Common myeloid progenitor, CD34-positive (primary cell): ENCODE measurements at regions not wholly inside any gene's neighbourhood (a gene's known extent, or its start where the extent isn't known, plus 50 kb on each side); places are given as distances from the start of the nearest gene placed in this dataset.

Source experiments
- CTCF ChIA-PET: fragments of 350-600 bp; sonication (Branson Sonifier 250); formaldehyde crosslinking; loops from one replicate; lab custom pipeline; 2021; ENCODE audit warnings: antibody characterized with exemption; lab: Charles Lee
- POLR2A ChIA-PET: fragments of 350-600 bp; sonication (Branson Sonifier 250); formaldehyde crosslinking; loops from one replicate; lab custom pipeline; 2021; ENCODE audit warnings: antibody characterized with exemption; lab: Charles Lee
- DNase-seq, 3 donors: peaks; one replicate each; pipeline versions ENCODE4 v3.0.0 to v3.0.0-alpha.2; 2013
- H3K27ac ChIP-seq, 2 experiments: 1 replicate in 1 of 2; 2 replicates in 1 of 2; pipeline ENCODE4 v1.7.0; 2013; ENCODE audit warnings: inconsistent platforms in 2 of 2, low read length in 2 of 2, mild to moderate bottlenecking in 2 of 2, low read depth in 1 of 2, moderate library complexity in 1 of 2; ENCODE audit not compliant: severe bottlenecking in 2 of 2, insufficient read depth in 1 of 2, poor library complexity in 1 of 2
- H3K27me3 ChIP-seq, 5 experiments: replicated peaks in 2 of 5; 1 replicate in 3 of 5; 2 replicates in 2 of 5; pipeline versions ENCODE4 v1.6.1 to v1.7.0; 2013; ENCODE audit warnings: low read length in 4 of 5, mild to moderate bottlenecking in 2 of 5, moderate library complexity in 2 of 5, inconsistent platforms in 1 of 5; ENCODE audit not compliant: insufficient read depth in 5 of 5, control insufficient read depth in 4 of 5
- H3K36me3 ChIP-seq, 4 experiments: 1 replicate in 2 of 4; 2 replicates in 2 of 4; pipeline versions ENCODE4 v1.6.1 to v1.7.0; 2013; ENCODE audit warnings: low read length in 3 of 4, control low read depth in 1 of 4, mild to moderate bottlenecking in 1 of 4; ENCODE audit not compliant: control insufficient read depth in 4 of 4, insufficient read depth in 4 of 4
- H3K4me1 ChIP-seq, 4 experiments: 1 replicate in 3 of 4; 2 replicates in 1 of 4; pipeline versions ENCODE4 v1.6.1 to v1.7.1; 2013; ENCODE audit warnings: low read length in 3 of 4, mild to moderate bottlenecking in 3 of 4, control low read depth in 1 of 4, inconsistent platforms in 1 of 4, moderate library complexity in 1 of 4; ENCODE audit not compliant: control insufficient read depth in 4 of 4, insufficient read depth in 4 of 4; ENCODE audit errors: control extremely low read depth in 1 of 4
- H3K4me3 ChIP-seq, 7 experiments: 1 replicate in 4 of 7; 2 replicates in 3 of 7; pipeline versions ENCODE4 v1.5.1 to v1.7.0; 2013; ENCODE audit warnings: mild to moderate bottlenecking in 7 of 7, low read length in 6 of 7, moderate library complexity in 6 of 7, inconsistent platforms in 2 of 7, low read depth in 2 of 7, control low read depth in 1 of 7; ENCODE audit not compliant: insufficient read depth in 4 of 7, control insufficient read depth in 1 of 7; ENCODE audit errors: extremely low read depth in 1 of 7
- H3K9me3 ChIP-seq, 5 experiments: 1 replicate in 4 of 5; 2 replicates in 1 of 5; pipeline versions ENCODE4 v1.6.1 to v1.7.1; 2013; ENCODE audit warnings: low read length in 4 of 5, mild to moderate bottlenecking in 2 of 5, inconsistent platforms in 1 of 5, low read depth in 1 of 5, moderate library complexity in 1 of 5; ENCODE audit not compliant: control insufficient read depth in 4 of 5, insufficient read depth in 2 of 5; ENCODE audit errors: control extremely low read depth in 1 of 5
- WGBS: methylation state at CpG from one replicate; pipeline ENCODE4 v1.1.5; 2013; ENCODE audit not compliant: insufficient coverage; 5-methylcytosine and 5-hydroxymethylcytosine counted together

DNA sequence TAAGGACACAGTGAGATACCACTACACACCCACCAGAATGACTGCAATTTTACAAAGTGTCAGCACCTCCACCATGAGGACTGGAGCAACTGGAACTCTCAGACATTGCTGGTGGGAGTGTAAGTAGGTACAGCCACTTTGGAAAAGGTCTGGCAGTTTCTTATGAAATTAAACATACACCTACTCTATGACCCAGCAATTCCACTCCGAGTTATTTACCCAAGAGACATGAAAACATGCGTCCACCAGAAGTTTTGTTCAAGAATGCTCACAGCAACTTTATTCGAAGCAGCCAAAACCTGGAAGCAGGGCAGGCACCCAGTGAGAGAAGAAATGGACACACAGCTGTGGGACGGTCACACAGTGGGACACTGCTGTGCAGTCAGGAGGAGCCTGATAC, 384.0 kb downstream of the SOX9 start:
- Histone ChIP-seq H3K4me1 (no peaks in the 10 kb centered on the region), H3K36me3 (no peaks in the 10 kb centered on the region), H3K27me3 (peaks cover 0 to 24% (median 0%) of the 10 kb centered on the region in 5 experiments), H3K9me3 (peaks cover 0 to 3% (median 0%) of the 10 kb centered on the region in 5 experiments), H3K27ac (no peak overlapping the region), H3K4me3 (no peak overlapping the region)
- 98% methylated on average over 4 of the region's 4 CpGs for WGBS
- ChIA-PET POLR2A (no interaction called here), CTCF (no interaction called here)
- no peak for DNase-seq

DNA sequence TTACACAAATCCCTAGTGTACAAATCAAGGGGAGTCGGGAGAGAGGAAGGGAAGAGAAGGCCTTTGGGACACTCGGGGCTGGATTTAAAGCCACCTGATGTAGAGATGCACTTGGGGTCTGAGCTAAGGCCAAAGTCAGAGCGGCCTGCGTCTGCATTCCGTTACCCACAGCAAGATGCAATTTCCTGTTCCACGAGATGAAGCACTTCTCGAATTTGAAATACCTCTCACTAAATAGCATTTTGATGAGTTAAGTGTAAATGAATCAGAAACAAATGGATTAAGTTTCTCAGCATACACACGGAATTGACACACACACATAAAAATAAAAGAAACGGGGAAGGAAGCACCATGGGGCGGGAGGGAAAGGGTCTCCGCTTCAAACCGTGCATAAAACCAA, 386.0 kb downstream of the SOX9 start:
- no peak for DNase-seq
- 100% methylated on average over 1 of the region's 12 CpGs for WGBS
- peaks cover 0 to 3% (median 0%) of the 10 kb centered on the region in 5 experiments for H3K9me3 ChIP-seq
- no peak overlapping the region for H3K27ac ChIP-seq
- peaks cover 0 to 16% (median 2%) of the 10 kb centered on the region in 5 experiments for H3K27me3 ChIP-seq
- H3K36me3 ChIP-seq, result no peaks in the 10 kb centered on the region
- POLR2A ChIA-PET, result no interaction called here
- H3K4me1 ChIP-seq, result no peaks in the 10 kb centered on the region
- CTCF ChIA-PET, result no interaction called here
- no peak overlapping the region for H3K4me3 ChIP-seq

- no peak for DNase-seq
Measured at GRCh38 chr17:72507370-72507769, 386.6 kb downstream of the SOX9 start.

GRCh38 chr17:72510351-72511016, 389.7 kb downstream of the SOX9 start:
- no peak for DNase-seq
- Histone ChIP-seq H3K4me3 (no peak overlapping the region), H3K36me3 (no peaks in the 10 kb centered on the region), H3K4me1 (no peaks in the 10 kb centered on the region), H3K27ac (no peak overlapping the region), H3K9me3 (no peaks in the 10 kb centered on the region), H3K27me3 (peaks cover 0 to 8% (median 4%) of the 10 kb centered on the region in 5 experiments)
- ChIA-PET POLR2A (no interaction called here), CTCF (no interaction called here)
- no CpG with 5 or more reads among the region's 3 CpGs for WGBS

More at GRCh38 chr17:72507370-72507769, 386.6 kb downstream of the SOX9 start:
- Histone ChIP-seq H3K4me3 (no peak overlapping the region), H3K27me3 (peaks cover 0 to 15% (median 2%) of the 10 kb centered on the region in 5 experiments), H3K36me3 (no peaks in the 10 kb centered on the region), H3K9me3 (peaks cover 0 to 3% (median 0%) of the 10 kb centered on the region in 5 experiments), H3K27ac (no peak overlapping the region), H3K4me1 (no peaks in the 10 kb centered on the region)
- CTCF ChIA-PET, result no interaction called here
- 84% methylated on average over 7 of the region's 7 CpGs for WGBS
- POLR2A ChIA-PET, result no interaction called here

DNA sequence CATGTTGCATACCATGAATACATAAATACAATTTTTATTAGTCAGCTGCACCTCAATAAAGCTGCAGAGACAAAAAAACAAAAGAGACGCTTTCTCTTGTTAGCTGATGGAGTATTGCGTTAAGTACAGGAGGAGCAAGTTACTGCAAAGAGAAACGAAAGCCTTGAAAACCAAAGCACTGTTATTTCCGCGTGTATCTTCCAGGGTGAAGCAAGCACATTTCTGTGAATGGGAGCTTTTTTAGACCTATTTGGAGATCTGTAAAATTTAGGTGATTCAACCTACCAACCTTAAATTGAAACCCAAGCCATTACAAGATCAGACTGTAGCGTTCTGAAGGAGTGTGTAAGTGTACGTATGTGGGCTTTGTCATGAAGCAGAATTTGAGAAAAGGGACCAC, 390.4 kb downstream of the SOX9 start:
- POLR2A ChIA-PET, result no interaction called here
- H3K27ac ChIP-seq, result no peak overlapping the region
- no peaks in the 10 kb centered on the region for H3K9me3 ChIP-seq
- 100% methylated on average over 5 of the region's 7 CpGs for WGBS
- no peaks in the 10 kb centered on the region for H3K36me3 ChIP-seq
- no peak for DNase-seq
- CTCF ChIA-PET, result no interaction called here
- no peak overlapping the region for H3K4me3 ChIP-seq
- no peaks in the 10 kb centered on the region for H3K4me1 ChIP-seq
- peaks cover 0 to 8% (median 6%) of the 10 kb centered on the region in 5 experiments for H3K27me3 ChIP-seq

DNA sequence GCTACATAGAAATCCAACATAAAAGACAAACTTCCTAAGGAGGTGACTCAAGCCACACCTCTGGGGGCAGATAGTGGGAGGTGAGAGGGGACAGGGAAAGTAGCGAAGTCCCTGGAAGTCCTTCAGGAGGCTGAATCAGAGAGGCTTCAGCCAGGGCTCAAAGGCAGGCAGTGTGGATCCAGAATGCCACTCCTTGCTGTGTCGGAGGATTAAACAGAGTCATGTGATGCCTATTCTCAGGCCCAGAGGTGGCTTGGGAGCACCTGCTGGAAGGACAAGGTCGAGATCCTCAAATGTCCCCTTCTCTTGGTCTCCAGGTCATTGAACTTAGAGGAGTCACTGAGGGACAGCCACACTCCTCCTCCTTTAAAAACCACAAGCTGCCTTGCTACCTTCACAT, 391.1 kb downstream of the SOX9 start:
- Histone ChIP-seq H3K27me3 (peaks cover 0 to 13% (median 6%) of the 10 kb centered on the region in 5 experiments), H3K27ac (no peak overlapping the region), H3K36me3 (no peaks in the 10 kb centered on the region), H3K4me1 (no peaks in the 10 kb centered on the region), H3K4me3 (no peak overlapping the region), H3K9me3 (no peaks in the 10 kb centered on the region)
- no peak for DNase-seq
- CTCF ChIA-PET, result no interaction called here
- WGBS, result 90% methylated on average over 3 of the region's 3 CpGs
- POLR2A ChIA-PET, result no interaction called here

GRCh38 chr17:72512649-72513556, 392.1 kb downstream of the SOX9 start:
- CTCF ChIA-PET, result no interaction called here
- Histone ChIP-seq H3K4me3 (no peak overlapping the region), H3K27ac (no peak overlapping the region), H3K9me3 (no peaks in the 10 kb centered on the region), H3K36me3 (no peaks in the 10 kb centered on the region), H3K27me3 (peaks cover under 1 to 19% (median 6%) of the 10 kb centered on the region in 5 experiments), H3K4me1 (no peaks in the 10 kb centered on the region)
- POLR2A ChIA-PET, result no interaction called here
- 77% methylated on average over 4 of the region's 8 CpGs for WGBS
- DNase-seq, result no peak
